A673 (cell line): ENCODE measurements at regions not wholly inside any gene's neighbourhood (a gene's known extent, or its start where the extent isn't known, plus 50 kb on each side); places are given as distances from the start of the nearest gene placed in this dataset.

Experiments used
- BruUV-seq: library from RNA; stranded (reverse); fragments of 400-500 nt; replicated peaks from 2 replicates; lab custom pipeline; 2021; lab: Mats Ljungman, UMichigan
- CTCF ChIA-PET: fragments of 300-600 bp; sonication (Branson Sonifier 250); formaldehyde crosslinking; loops from one replicate; lab custom pipeline; 2022; ENCODE audit warnings: antibody characterized with exemption; lab: Charles Lee
- POLR2A ChIA-PET: fragments of 300-600 bp; sonication (Branson Sonifier 250); formaldehyde crosslinking; loops from one replicate; lab custom pipeline; 2022; ENCODE audit warnings: antibody characterized with exemption; ENCODE audit not compliant: low non-redundant PET; lab: Charles Lee
- DNase-seq: peaks from one replicate; pipeline ENCODE4 v3.0.0-alpha.2; 2015; ENCODE audit warnings: low spot score
- H3K27ac ChIP-seq: fragments of 200-600 bp; sonication (generic); 2 replicates; pipeline ENCODE4 v1.5.1; 2016; ENCODE audit warnings: mixed run types, low read depth, mild to moderate bottlenecking, mixed read lengths, antibody characterized with exemption, low read length; ENCODE audit not compliant: poor library complexity, severe bottlenecking
- H3K27me3 ChIP-seq: fragments of 200-600 bp; sonication (generic); replicated peaks from 2 replicates; pipeline ENCODE4 v1.6.1; 2017; ENCODE audit warnings: mixed run types, low read depth, mild to moderate bottlenecking, mixed read lengths, antibody characterized with exemption, low read length; ENCODE audit not compliant: insufficient read depth, poor library complexity
- H3K36me3 ChIP-seq: fragments of 200-600 bp; sonication (generic); 2 replicates; pipeline ENCODE4 v1.6.1; 2016; ENCODE audit warnings: mixed run types, mild to moderate bottlenecking, mixed read lengths, antibody characterized with exemption, low read length; ENCODE audit not compliant: insufficient read depth, poor library complexity, severe bottlenecking
- H3K4me1 ChIP-seq: fragments of 200-600 bp; sonication (generic); 2 replicates; pipeline ENCODE4 v1.6.1; 2017; ENCODE audit warnings: mixed run types, mild to moderate bottlenecking, mixed read lengths, antibody characterized with exemption, low read length; ENCODE audit not compliant: insufficient read depth, poor library complexity, severe bottlenecking
- H3K4me3 ChIP-seq: fragments of 200-600 bp; sonication (generic); 2 replicates; pipeline ENCODE4 v1.5.1; 2016; ENCODE audit warnings: low read depth, mixed run types, mild to moderate bottlenecking, mixed read lengths, low read length; ENCODE audit not compliant: poor library complexity, severe bottlenecking
- H3K9me3 ChIP-seq: fragments of 200-600 bp; sonication (generic); 2 replicates; pipeline ENCODE4 v1.6.1; 2016; ENCODE audit warnings: mixed run types, low read depth, mild to moderate bottlenecking, mixed read lengths, antibody characterized with exemption, low read length; ENCODE audit not compliant: poor library complexity, severe bottlenecking
- EZH2 ChIP-seq: fragments of 200-600 bp; sonication (generic); IDR thresholded peaks from 2 replicates; pipeline ENCODE4 v1.6.1; 2017; ENCODE audit warnings: borderline replicate concordance, low read depth, mild to moderate bottlenecking, mixed read lengths, antibody characterized with exemption, low read length; ENCODE audit not compliant: poor library complexity, severe bottlenecking
- intact Hi-C: fragments of 100-400 bp; cut with micrococcal nuclease; formaldehyde crosslinking; loops from one replicate; pipeline ENCODE4 v1.10.0; 2022; ENCODE audit not compliant: unreplicated experiment
- TF ChIP-seq, protein P1 (sequence below): fragments of 300-800, 200-600 bp; sonication (generic); conservative IDR thresholded peaks from 2 replicates; pipeline ENCODE4 v1.5.1; 2017; ENCODE audit warnings: low read depth, mild to moderate bottlenecking, antibody characterized with exemption, low read length, moderate library complexity, mixed read lengths

DNA sequence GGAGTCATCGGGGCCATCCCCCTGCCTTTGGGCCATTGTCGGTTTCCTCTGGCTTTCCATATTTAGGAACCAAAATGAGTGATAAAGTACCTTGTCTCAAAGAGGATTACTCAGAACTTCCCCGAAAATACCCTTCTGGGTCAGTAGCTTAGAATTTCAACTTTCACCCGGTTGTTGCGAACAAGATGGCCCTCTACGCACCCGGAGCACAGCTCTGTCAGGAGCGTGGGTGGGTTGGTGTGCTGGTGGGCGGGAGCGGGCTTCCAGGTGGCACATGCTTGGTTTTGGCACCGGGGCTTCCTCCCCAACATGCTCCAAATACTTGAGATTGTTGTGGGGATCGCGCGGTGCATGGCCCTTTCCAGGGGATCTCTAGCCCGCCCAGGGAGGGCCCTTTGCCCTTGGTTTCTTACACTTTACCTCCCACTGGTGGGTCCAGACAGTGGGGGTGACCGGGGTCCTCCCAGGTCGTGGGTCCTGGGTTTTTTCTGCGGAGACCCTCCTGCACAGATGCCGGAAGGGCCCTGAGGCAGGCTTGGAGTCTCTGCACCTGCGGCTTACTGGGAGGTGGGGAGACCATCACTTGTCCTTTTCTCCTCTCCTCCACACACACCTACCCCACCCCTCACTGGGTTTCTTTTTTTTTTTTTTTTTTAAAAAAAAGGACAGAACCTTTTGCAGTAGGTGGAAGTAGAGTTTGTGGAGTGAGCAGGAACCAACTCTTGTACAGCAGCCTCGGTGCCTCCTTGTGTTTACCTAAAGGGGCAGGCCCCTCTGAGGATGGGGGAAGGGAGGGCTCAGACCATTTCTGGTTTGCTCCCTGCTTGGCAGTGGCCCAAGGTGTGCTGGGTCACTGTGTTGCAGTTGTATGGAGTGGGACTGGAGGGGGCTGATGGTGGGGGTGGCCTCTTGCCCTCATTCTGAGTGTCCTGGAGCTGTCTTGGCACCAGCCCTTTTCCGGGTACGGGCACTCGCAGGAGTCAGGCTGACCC, 142.1 kb downstream of the SEC14L1 start:
- CTCF ChIA-PET = no interaction called here
- no peak for DNase-seq

DNA sequence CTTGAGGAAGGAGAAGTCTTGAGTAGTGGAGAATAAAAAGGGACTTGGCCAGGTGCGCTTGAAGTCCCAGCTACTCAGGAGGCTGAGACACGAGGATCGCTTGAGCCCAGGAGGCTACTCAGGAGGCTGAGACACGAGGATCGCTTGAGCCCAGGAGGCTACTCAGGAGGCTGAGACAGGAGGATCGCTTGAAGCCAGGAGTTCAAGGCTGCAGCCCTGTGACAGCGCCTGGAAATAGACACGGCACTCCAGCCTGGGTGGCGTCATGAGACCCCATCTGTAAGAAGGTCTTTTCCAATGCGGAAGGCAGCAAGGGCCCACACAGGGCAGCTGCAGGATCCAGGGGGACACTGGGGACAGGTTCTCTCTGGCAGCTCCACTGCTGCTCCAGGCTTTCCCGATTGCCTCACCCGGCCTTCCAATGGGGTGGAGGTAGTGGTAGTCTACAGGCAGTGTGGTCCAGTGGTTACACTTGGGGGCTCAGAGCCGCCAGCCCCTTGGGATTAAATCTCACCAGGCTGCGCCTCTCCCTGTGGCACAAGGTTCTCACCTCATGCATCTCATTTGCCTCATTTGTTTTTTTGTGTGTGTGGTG, 143.4 kb downstream of the SEC14L1 start:
- Histone ChIP-seq H3K4me3 (no peak overlapping the region), H3K4me1 (peaks cover 5% of the 10 kb centered on the region), H3K27me3 (no peaks in the 10 kb centered on the region), H3K36me3 (no peaks in the 10 kb centered on the region), H3K9me3 (no peaks in the 10 kb centered on the region), H3K27ac (no peak overlapping the region)
- intact Hi-C loops = no loop called here
- no TSS peak for BruUV-seq
- POLR2A ChIA-PET = no interaction called here
- no peak for TF ChIP-seq EZH2
- TF ChIP-seq, protein P1, sequence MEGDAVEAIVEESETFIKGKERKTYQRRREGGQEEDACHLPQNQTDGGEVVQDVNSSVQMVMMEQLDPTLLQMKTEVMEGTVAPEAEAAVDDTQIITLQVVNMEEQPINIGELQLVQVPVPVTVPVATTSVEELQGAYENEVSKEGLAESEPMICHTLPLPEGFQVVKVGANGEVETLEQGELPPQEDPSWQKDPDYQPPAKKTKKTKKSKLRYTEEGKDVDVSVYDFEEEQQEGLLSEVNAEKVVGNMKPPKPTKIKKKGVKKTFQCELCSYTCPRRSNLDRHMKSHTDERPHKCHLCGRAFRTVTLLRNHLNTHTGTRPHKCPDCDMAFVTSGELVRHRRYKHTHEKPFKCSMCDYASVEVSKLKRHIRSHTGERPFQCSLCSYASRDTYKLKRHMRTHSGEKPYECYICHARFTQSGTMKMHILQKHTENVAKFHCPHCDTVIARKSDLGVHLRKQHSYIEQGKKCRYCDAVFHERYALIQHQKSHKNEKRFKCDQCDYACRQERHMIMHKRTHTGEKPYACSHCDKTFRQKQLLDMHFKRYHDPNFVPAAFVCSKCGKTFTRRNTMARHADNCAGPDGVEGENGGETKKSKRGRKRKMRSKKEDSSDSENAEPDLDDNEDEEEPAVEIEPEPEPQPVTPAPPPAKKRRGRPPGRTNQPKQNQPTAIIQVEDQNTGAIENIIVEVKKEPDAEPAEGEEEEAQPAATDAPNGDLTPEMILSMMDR = no peak
- DNase-seq = no peak
- CTCF ChIA-PET = no interaction called here

More for the DNA sequence above, 142.1 kb downstream of the SEC14L1 start:
- intact Hi-C loops = no loop called here
- BruUV-seq = no TSS peak
- H3K9me3 ChIP-seq = no peaks in the 10 kb centered on the region
- no peak overlapping the region for H3K27ac ChIP-seq
- no peak overlapping the region for H3K4me3 ChIP-seq
- POLR2A ChIA-PET = no interaction called here
- no peaks in the 10 kb centered on the region for H3K36me3 ChIP-seq
- TF ChIP-seq, protein P1 = no peak
- no peaks in the 10 kb centered on the region for H3K27me3 ChIP-seq
- peaks cover 5% of the 10 kb centered on the region for H3K4me1 ChIP-seq

DNA sequence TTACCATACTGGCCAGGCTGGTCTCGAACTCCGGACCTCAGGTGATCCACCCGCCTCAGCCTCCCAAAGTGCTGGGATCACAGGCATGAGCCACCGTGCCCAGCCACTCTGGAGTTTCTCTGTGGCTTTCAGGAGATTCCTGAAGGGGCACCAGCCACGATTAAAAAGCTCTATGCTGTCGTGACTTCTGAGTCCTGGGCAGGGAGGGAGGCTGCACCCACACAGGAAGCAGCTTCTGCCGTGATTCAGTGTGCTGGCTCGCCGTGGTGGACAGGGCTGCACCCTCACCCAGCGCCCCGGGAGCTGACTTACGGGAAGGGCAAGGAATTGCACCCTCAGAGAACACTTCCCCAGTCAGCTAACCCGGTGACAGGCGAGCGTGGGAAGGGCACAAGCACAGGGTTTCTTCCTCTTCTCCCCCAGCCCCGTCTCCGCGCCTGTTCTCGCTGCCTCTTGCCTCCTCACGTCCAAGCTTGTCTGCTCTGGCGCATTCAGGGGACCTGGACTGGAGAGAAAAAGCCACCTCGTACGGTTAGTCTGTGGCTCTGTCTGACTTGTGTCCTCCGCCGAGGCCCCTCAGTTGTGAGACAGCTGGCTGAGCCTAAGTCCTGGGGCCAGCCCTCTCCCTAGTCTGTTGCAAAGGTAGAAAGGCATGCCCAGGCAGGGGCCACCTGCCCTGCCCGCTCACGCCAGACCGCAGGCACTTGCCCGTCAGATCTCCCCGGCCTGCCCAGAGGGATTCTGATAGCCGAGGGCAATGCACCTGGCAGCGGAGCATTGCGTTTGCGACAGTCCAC, 145.0 kb downstream of the SEC14L1 start:
- no peak overlapping the region for H3K27ac ChIP-seq
- intact Hi-C loops = no loop called here
- no peak overlapping the region for H3K4me3 ChIP-seq
- no peaks in the 10 kb centered on the region for H3K36me3 ChIP-seq
- H3K4me1 ChIP-seq = no peaks in the 10 kb centered on the region
- no peak for DNase-seq
- no TSS peak for BruUV-seq
- H3K9me3 ChIP-seq = no peaks in the 10 kb centered on the region
- H3K27me3 ChIP-seq = no peaks in the 10 kb centered on the region
- ChIA-PET POLR2A (no interaction called here), CTCF (no interaction called here)
- TF ChIP-seq EZH2 = no peak
- TF ChIP-seq, protein P1 = no peak
